GM12878 (cell line): ENCODE measurements at regions not wholly inside any gene's neighbourhood (a gene's known extent, or its start where the extent isn't known, plus 50 kb on each side); places are given as distances from the start of the nearest gene placed in this dataset.

Source experiments
- BMI1 ChIP-seq: fragments of 450-650 bp; IDR thresholded peaks from 2 replicates; pipeline ENCODE4 v1.6.1; 2016; ENCODE audit warnings: mild to moderate bottlenecking, moderate library complexity, borderline replicate concordance
- CEBPZ ChIP-seq: fragments of 150-350 bp; IDR thresholded peaks from 2 replicates; pipeline ENCODE4 v1.6.1; 2016; ENCODE audit warnings: low read depth, low read length
- CTCF ChIP-seq, 3 experiments: IDR thresholded peaks in 2 of 3; conservative IDR thresholded peaks in 1 of 3; 2 replicates each; pipeline ENCODE4 v1.5.1; 2011; ENCODE audit warnings: low read depth in 3 of 3, low read length in 3 of 3, mild to moderate bottlenecking in 3 of 3, control low read depth in 2 of 3, moderate library complexity in 2 of 3, inconsistent platforms in 1 of 3, mixed read lengths in 1 of 3; ENCODE audit not compliant: control insufficient read depth in 2 of 3, insufficient read depth in 1 of 3; ENCODE audit errors: extremely low read depth in 1 of 3
- ETV6 ChIP-seq, 2 experiments: fragments of 450-650 bp in 1 of 2; IDR thresholded peaks in 1 of 2; conservative IDR thresholded peaks in 1 of 2; 2 replicates each; pipeline ENCODE4 v1.6.1; 2014; ENCODE audit warnings: antibody characterized with exemption in 1 of 2, borderline replicate concordance in 1 of 2, low read depth in 1 of 2, mild to moderate bottlenecking in 1 of 2, moderate library complexity in 1 of 2
- MXI1 ChIP-seq: fragments of 150-350 bp; IDR thresholded peaks from 2 replicates; pipeline ENCODE4 v1.6.1; 2011; ENCODE audit warnings: low read depth, mild to moderate bottlenecking, inconsistent platforms, low read length, improper control_type of control experiment
- POLR2A ChIP-seq: IDR thresholded peaks from 2 replicates; pipeline ENCODE4 v1.6.1; 2011; ENCODE audit warnings: low read depth, mild to moderate bottlenecking, low read length
- POLR2AphosphoS5 ChIP-seq: IDR thresholded peaks from 2 replicates; pipeline ENCODE4 v1.6.1; 2011; ENCODE audit warnings: mild to moderate bottlenecking, low read length, inconsistent platforms
- SMARCA5 ChIP-seq: fragments of 450-650 bp; IDR thresholded peaks from 2 replicates; pipeline ENCODE4 v1.6.1; 2017; ENCODE audit warnings: mild to moderate bottlenecking
- ZBTB4 ChIP-seq: fragments of 450-650 bp; formaldehyde crosslinking; IDR thresholded peaks from 2 replicates; pipeline ENCODE4 v1.4.0; 2022; ENCODE audit warnings: mild to moderate bottlenecking, moderate library complexity
- ZZZ3 ChIP-seq: IDR thresholded peaks from 2 replicates; pipeline ENCODE4 v1.6.1; 2011; ENCODE audit warnings: low read depth; ENCODE audit not compliant: control insufficient read depth, insufficient read length

GRCh38 chr1:118326960-118327629 lies 142.1 kb upstream of the SPAG17 start:
- TF ChIP-seq ZZZ3 = no peak
- no peak for TF ChIP-seq ZBTB4
- no peak for TF ChIP-seq POLR2AphosphoS5
- no peak for TF ChIP-seq CTCF (IDR thresholded peaks at IDR 0.05 in 2 of 3, conservative IDR thresholded peaks at IDR 0.05 in 1 of 3; ENCODE audit: control insufficient read depth in 2 of 3, extremely low read depth in 1 of 3, insufficient read depth in 1 of 3, low read depth in 3 of 3, low read length in 3 of 3)
- no peak for TF ChIP-seq MXI1
- TF ChIP-seq ETV6 (conservative IDR thresholded peaks at IDR 0.05 in 1 of 2, IDR thresholded peaks at IDR 0.05 in 1 of 2; ENCODE audit: borderline replicate concordance in 1 of 2, low read depth in 1 of 2) = no peak
- no peak for TF ChIP-seq BMI1
- no peak for TF ChIP-seq SMARCA5
- no peak for TF ChIP-seq CEBPZ
- TF ChIP-seq POLR2A = no peak
